Activated CD4-positive, alpha-beta T cell treated with anti-CD3 and anti-CD28 coated beads for 24 hours (primary cell): ENCODE measurements at regions not wholly inside any gene's neighbourhood (a gene's known extent, or its start where the extent isn't known, plus 50 kb on each side); places are given as distances from the start of the nearest gene placed in this dataset.

Experiments
- DNase-seq, 2 donors: peaks; one replicate each; pipeline ENCODE4 v3.0.0-alpha.2; 2020; ENCODE audit warnings: low read depth in 2 of 2

DNA sequence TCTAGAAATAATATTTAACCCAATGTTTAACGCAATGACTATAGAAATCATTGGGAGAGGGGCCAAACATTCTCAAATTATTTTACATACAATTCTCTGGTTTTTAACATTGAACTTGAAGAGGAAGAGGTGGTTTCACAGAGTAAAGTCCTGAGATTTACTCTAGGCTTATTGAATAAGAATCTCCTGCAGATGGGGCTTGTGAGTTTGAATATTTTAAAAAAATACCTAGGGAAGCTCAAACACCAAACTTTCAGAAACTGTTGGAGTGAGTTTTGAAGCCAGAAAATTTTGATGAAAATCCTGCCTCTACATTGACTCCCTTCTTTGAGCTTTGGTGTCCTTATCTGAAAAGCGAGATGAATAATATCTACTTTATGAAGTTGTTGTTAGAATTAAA lies 906.6 kb downstream of the TUSC7 start:
- no peak for DNase-seq

- no peak for DNase-seq
Measured at GRCh38 chr3:117617906-117618305, 908.3 kb downstream of the TUSC7 start.

- DNase-seq = no peak
Measured at GRCh38 chr3:117618462-117618861, 908.9 kb downstream of the TUSC7 start.

- DNase-seq = no peak
Measured at GRCh38 chr3:117619805-117620204, 910.2 kb downstream of the TUSC7 start.

- DNase-seq = no peak
Measured at GRCh38 chr3:117622171-117622841, 912.7 kb downstream of the TUSC7 start.

- no peak for DNase-seq
Measured at GRCh38 chr3:117624424-117624823, 914.8 kb downstream of the TUSC7 start.

- no peak for DNase-seq
Measured at GRCh38 chr3:117625174-117625573, 915.6 kb downstream of the TUSC7 start.

DNA sequence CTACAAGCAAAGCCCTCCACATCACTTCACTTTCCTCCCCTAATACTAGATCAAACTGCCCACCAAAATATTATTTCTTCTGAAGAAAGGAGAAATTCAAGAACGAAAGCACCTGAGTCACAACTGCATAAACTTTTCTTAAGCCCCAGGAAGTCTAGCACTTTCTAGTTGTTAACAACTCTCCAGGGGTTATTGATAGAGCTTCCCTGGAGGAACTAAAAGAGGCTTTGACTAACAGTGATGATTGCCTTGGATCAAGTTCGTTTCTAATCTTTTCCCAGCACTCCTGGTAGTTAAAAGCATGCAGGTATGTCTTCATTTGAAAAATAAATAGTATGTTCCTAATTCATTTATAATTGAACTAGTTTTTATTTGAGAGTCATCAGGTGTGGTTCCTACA lies 917.0 kb downstream of the TUSC7 start:
- no peak for DNase-seq

DNA sequence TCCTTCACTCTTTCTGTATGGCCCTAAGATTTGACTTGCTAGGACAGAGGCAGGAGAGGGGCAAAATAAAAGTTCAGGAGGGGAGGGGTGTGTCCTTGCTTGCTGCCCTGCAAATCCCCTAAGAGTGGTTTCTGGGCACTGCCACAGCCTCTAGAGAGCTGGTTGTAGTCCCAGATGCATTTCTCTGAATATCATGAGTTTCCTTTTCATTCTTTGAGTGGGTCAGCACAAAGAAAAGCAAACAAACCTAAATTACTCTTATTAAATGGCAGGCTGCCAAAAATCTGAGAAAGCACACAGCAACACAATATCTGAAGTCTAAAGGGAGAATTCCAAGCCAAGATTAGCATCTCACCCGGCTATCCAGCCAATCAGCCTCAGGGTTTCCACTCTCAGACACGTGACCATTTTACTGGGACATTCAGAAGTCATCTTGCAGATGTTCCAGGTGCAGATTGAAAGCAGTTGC lies 919.3 kb downstream of the TUSC7 start:
- DNase-seq = no peak

- DNase-seq = no peak
Measured at GRCh38 chr3:117629505-117629904, 919.9 kb downstream of the TUSC7 start.

DNA sequence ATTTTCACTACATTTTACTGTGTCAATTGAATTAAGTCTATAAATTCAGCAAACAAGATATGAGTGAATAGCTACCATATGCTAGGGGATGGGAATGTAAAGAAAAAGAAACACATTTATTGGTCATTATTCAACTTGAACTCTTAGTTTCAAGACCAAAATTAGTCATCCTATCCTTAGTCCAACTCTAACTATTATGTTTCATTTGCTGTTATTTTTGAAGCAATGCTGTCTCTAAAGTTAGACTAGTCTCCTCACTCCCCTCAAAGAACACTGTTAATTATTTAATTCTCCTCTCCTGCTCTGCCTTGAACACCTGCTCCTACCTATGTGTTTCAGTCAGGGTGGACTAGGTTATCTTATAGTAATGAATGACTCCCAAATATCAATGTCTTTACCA lies 920.9 kb downstream of the TUSC7 start:
- DNase-seq = no peak

DNA sequence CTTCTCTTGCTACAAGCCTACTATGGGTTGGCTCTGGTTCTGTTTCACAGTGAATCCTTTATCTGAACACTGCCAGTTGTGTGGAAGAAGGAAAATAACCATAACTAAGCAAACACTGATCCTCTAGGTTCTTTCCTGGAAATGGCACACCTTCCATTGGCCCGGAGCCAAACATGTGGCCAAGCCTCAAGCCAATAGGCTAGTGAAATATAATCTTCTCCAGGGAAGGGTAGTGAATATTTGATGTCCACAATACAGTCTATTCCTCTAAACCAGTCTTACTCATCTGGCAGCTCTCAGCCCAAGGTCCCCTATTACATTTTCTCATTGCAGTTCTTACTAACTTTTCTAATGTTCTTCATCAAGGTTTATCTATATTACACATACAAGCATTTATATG lies 921.3 kb downstream of the TUSC7 start:
- no peak for DNase-seq

DNA sequence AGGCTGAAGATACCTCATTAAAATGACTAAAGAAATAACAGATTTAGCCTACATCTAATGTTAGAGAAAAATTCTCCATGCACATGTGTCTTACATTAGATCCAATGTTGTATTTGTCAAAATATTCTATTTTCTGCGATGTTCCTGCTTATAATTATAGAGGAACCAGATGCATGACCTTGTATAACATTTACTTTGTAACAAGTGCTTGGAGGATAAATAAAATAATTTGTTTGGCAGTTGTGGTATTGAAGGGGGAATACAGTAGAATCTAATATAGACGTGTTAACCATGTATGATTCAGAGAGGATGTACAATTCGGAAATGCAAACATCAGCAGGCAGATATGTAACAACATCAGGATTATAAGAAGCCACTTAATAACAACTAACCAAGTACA lies 922.2 kb downstream of the TUSC7 start:
- DNase-seq = no peak

DNA sequence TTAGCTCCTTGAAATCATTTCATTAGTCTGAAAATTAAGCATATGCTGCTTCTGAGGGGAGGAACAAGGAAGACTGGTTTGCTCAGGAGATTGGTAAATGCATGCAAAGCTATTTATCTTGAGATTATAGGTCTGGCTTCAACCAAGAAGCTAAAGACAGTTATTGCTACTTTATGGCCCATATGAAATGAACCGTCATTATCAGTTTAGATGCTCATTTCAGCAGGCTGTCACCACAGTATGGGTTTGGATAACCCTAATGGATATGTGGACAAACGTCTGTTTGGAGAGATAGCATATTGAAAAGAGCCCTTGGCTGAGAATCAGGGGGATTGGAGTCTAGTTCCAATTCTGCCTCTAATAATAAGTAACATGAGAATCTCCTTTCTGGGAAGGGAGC lies 922.6 kb downstream of the TUSC7 start:
- DNase-seq = no peak

DNA sequence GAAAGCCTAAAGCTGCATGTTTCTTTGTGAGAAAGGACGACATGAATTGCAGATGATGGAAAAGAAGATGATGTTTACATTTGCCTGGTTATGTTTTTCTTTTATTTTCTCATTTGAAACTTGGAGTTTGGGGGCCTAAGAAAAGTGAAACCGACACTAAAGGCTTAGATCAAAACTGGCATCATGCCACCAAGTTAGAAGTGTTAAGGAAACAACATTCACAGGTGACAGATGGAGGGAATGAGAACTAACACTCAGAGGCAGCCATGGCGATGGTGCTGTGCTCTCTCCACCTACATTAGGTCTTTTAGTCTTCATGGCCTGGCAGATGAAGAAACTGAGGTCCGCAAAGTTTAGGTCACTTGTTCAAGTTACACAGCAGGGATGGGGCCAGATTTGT lies 923.6 kb downstream of the TUSC7 start:
- no peak for DNase-seq

- no peak for DNase-seq
Measured at GRCh38 chr3:117637666-117638065, 928.1 kb downstream of the TUSC7 start.

GRCh38 chr3:117644203-117644602 lies 934.6 kb downstream of the TUSC7 start:
- DNase-seq = no peak

GRCh38 chr3:117645561-117646242 lies 936.1 kb downstream of the TUSC7 start:
- no peak for DNase-seq

DNA sequence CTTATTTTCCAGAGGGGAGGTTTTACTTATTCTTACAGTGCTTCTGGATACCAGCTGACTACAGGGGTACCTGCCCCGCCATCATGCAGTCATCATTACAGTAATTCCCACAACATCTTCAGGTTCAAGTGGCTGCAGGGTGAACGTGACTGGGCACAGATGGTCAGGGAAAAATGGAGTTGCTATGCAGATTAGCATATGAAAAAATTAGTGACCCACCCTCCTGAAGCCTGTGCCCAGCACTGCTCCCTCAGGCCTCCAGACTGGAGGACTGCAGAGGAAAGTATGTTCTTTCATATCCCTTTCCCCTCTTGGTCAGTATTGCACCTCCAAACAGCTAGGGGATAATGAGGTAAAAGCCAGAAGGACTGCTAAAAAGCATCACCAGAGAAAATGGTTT lies 937.9 kb downstream of the TUSC7 start:
- no peak for DNase-seq

DNA sequence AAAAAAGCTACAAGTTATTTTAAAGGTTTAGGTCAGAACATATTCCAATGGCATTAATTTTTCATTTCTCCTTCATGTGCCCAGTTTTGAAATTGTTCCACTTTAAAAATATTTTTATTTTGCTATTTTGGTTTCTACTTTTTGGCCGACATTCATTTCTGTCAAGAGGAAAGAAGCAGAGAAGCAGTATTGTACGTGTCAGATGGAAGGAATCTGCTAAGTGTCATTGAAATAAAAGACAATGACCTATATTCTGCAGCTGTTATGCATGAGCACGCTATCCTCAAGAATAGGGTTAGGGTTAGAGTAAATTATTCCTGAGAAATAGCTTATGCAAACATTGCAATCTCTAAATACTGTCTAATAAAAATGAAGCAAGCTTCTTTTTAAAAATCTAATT lies 941.7 kb downstream of the TUSC7 start:
- no peak for DNase-seq

GRCh38 chr3:117656391-117656790 lies 946.8 kb downstream of the TUSC7 start:
- DNase-seq = no peak

DNA sequence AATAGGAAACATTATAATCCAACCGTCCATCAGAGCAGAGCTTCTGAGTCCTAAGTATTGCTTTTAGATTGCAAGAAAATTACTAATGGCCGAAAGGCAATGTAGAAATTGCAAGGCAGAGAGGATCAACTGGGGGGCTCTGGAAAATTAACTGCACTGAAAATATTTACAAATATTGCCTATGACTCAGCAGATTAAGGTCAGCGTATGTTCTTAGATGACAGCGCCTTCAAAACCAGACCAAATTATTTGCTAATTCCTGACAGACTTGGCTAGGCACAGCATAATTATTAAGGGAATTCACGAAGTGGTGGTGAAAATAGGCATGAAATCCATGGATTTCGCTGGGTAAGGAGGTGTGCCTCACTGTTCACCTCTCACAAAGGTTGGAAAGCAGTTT lies 947.7 kb downstream of the TUSC7 start:
- DNase-seq = no peak

DNA sequence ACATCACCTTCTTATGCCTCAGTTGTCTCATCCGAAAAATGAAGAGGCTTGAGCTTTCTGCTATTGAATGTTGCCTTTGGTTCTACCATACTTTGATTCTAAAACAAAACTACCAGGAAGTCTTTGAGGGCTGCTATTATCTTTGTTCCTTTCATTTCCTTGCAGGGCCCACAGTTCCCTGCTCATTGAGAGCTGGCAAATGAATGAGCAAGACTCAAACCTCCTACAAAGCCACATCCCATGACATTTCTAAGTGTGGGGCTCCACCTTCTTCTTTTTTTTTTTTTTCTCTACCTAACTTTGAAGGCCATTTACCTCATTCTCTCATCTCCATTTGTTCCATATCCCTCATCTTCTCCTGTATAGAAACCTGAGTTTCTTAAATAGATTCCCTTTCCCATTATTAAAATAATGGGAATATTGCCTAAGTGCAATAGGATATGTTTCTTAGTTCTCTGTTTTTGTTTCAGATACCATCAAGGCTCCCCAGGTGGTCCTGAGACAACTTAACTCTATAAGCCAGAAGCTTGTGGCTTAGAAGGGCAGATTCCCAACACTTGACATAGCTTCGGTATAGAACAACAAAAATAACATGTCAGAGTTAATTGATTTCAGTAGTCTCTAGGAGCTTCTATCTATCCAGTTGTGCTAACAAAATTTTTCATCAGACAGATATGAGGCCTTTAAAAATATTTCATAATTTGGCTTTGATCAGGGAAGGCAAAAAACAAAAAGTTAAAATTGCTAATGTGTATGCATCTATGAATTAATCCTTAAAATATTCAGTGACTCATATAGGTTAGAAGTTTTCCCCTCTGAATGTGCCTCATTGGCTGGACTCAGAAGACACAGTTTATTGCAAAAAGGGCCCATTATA lies 951.6 kb downstream of the TUSC7 start:
- DNase-seq = no peak
